IPS DF 6.9 (cell line): ENCODE measurements at regions not wholly inside any gene's neighbourhood (a gene's known extent, or its start where the extent isn't known, plus 50 kb on each side); places are given as distances from the start of the nearest gene placed in this dataset.

Experiments
- DNase-seq: peaks from one replicate; pipeline ENCODE4 v3.0.0-alpha.2; 2013; ENCODE audit warnings: low read depth, low spot score
- H3K27ac ChIP-seq: one replicate; pipeline ENCODE4 v1.5.1; 2013; ENCODE audit warnings: low read length, control low read depth
- H3K27me3 ChIP-seq: 2 replicates; pipeline ENCODE4 v1.6.1; 2013; ENCODE audit warnings: mild to moderate bottlenecking, low read length; ENCODE audit not compliant: control insufficient read depth, insufficient read depth
- H3K36me3 ChIP-seq: 2 replicates; pipeline ENCODE4 v1.6.1; 2013; ENCODE audit warnings: low read length; ENCODE audit not compliant: control insufficient read depth, insufficient read depth
- H3K4me1 ChIP-seq: 2 replicates; pipeline ENCODE4 v1.6.1; 2013; ENCODE audit warnings: low read length; ENCODE audit not compliant: control insufficient read depth, insufficient read depth
- H3K4me3 ChIP-seq: 2 replicates; pipeline ENCODE4 v1.5.1; 2013; ENCODE audit warnings: mild to moderate bottlenecking, low read length
- H3K9me3 ChIP-seq: 2 replicates; pipeline ENCODE4 v1.6.1; 2013; ENCODE audit warnings: low read length, inconsistent platforms; ENCODE audit not compliant: control insufficient read depth, insufficient read depth
- WGBS: extraction: QIAGEN DNeasy Blood & Tissue Kit; methylation state at CpG from one replicate; pipeline ENCODE4 v1.1.7; 2013; ENCODE audit warnings: mixed read lengths, missing lambda C conversion rate; ENCODE audit not compliant: insufficient read length, insufficient coverage; 5-methylcytosine and 5-hydroxymethylcytosine counted together

DNA sequence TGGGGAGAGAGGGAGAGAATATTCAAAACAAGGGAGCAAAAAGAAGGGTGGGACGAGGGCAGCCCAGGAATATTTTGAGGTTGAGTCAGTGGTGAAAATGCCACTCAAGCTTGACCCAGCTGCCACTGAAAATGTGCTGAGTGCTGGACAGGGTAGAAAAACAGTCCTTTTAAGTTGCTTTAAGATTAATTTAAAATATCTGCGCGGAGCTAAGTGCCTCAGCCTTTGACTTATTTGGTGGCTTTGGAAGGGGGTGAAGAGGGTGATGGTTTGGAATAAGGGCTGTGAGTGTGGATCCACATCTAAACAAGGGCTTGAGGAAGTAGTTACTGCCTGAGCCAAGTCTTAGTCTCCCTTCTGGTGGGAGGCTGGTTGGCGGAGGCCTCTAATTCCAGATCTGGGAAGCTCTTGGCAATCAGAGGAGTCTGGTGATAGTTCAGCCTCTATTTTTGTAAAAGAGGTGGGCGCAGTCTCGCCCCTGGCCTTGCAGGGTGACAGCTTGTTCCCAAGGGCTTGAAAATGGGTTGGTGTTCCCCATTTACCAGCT is 280.8 kb upstream of the ROPN1 start:
- H3K36me3 ChIP-seq: no peaks in the 10 kb centered on the region
- no peak overlapping the region for H3K4me3 ChIP-seq
- peaks cover 3% of the 10 kb centered on the region; the same call in 1 of the 2 replicates for H3K4me1 ChIP-seq
- no peaks in the 10 kb centered on the region for H3K9me3 ChIP-seq
- WGBS: no CpG with 5 or more reads among the region's 6 CpGs
- H3K27ac ChIP-seq: no peak overlapping the region
- no peak for DNase-seq
- no peaks in the 10 kb centered on the region for H3K27me3 ChIP-seq

DNA sequence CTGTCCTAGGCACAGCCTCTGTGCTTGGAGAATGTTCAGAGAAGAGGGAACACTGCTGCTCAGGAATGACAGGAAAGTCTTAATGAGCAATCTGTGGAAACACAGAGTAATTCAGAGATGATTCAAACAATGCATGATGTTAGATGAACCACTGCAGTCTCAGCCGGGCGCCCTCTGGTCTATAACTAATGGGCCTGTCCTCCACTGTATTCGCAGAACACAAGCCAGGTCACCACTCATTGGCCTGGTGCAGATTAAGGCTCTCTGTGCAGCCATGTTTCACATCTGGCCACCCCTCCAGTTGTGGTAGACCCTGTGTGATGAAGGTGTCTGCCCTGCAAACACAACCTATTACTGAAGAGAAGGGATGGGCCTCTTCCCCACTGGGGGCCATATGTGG is 281.7 kb upstream of the ROPN1 start:
- no peak overlapping the region for H3K27ac ChIP-seq
- H3K36me3 ChIP-seq: no peaks in the 10 kb centered on the region
- H3K9me3 ChIP-seq: no peaks in the 10 kb centered on the region
- peaks cover 3% of the 10 kb centered on the region; the same call in 1 of the 2 replicates for H3K4me1 ChIP-seq
- H3K4me3 ChIP-seq: no peak overlapping the region
- no peaks in the 10 kb centered on the region for H3K27me3 ChIP-seq
- no peak for DNase-seq
- no CpG with 5 or more reads among the region's 3 CpGs for WGBS

DNA sequence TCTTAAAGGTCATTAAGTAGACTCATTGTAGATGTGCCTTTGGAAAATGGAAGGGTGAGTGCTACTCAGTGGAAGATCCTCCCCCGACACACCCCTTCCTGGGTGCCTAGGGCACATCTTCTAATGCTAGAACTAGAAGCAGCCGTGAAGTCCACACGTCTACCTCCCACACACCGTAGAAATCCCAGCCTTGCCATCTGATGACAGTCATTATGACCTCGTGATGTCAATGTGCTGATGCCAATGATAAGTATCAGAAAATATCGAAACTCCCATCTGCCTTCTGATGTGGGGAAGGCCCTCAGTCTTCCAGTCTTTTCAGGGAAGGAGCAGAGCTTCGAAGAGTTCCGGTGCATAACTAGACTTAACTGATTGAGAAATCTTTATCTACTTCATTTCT is 282.1 kb upstream of the ROPN1 start:
- Histone ChIP-seq H3K4me1 (peaks cover 3% of the 10 kb centered on the region; the same call in 1 of the 2 replicates), H3K27me3 (no peaks in the 10 kb centered on the region), H3K36me3 (no peaks in the 10 kb centered on the region), H3K4me3 (no peak overlapping the region), H3K27ac (no peak overlapping the region), H3K9me3 (no peaks in the 10 kb centered on the region)
- DNase-seq: no peak
- no CpG with 5 or more reads among the region's 8 CpGs for WGBS

DNA sequence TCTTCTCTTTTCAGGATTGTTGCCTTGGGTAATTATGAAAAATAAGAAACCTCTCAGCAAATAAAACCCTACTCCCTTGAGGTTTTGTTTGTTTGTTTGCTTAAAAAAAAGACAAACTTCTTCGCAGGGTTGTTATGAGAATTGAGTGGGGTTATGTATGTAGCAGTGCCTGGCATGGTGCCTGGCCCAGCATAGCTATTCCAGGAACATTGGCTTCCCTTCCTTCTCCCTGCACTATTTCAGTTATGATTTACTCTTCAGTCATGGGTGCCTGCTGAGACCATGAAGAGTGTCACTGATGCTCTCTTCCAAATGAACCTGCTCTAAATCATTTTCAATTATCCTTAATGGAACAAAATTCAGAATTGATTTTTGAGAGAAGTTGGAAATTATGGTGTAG is 283.5 kb upstream of the ROPN1 start:
- no peaks in the 10 kb centered on the region for H3K27me3 ChIP-seq
- H3K4me1 ChIP-seq: peaks cover 3% of the 10 kb centered on the region; the same call in 1 of the 2 replicates
- H3K4me3 ChIP-seq: no peak overlapping the region
- H3K36me3 ChIP-seq: no peaks in the 10 kb centered on the region
- H3K27ac ChIP-seq: no peak overlapping the region
- DNase-seq: no peak
- no peaks in the 10 kb centered on the region for H3K9me3 ChIP-seq
- no CpG with 5 or more reads among the region's 1 CpG for WGBS

DNA sequence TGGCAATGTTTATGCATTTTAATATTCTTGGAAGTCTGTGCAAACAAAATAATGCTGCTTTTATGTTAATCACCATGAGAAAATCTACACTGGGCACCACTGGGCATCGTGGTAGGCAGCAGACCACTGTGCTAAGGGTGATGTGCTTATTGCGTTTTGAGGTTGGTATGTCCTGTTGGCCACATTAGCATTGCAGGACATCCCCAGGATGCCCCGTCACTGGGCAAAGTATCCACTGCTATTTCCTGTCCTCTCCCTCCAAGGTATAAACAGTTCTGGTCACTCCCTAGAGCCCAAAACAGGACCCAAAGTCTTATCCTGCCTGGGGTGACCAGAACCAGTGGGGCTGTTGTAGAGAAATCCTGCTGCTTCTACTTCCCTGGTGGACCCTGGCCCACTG is 284.2 kb upstream of the ROPN1 start:
- no peak for DNase-seq
- Histone ChIP-seq H3K4me3 (no peak overlapping the region), H3K27me3 (no peaks in the 10 kb centered on the region), H3K36me3 (no peaks in the 10 kb centered on the region), H3K27ac (no peak overlapping the region), H3K9me3 (no peaks in the 10 kb centered on the region), H3K4me1 (peaks cover 3% of the 10 kb centered on the region; the same call in 1 of the 2 replicates)
- WGBS: no CpG with 5 or more reads among the region's 3 CpGs

DNA sequence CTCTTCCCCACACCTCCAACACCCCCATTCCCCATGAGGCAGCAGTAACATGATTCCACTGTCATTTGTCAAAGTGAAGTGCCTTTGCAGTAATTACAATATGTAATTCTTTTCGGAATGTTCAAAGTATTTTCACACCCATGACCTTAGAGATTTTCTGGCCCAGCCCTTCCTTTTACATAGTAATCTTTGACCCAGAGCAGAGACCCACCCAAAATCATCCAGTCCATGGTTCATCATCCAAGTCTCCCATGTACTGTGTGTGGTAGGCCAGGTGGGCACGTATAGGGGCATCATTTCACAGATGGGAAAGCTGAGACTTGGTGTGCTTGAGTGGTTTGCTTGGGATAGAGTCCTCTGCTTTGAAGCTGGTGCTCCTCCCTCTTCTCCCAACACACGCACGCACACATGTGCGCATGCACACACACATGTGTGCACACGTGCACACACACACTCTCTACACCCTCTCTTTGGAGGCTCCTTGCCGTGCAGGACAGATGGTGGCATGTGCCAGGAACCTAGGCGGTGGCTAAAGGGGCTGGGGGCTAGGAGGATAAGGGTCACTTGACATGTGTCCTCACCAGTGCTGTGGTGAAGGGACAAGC is 284.7 kb upstream of the ROPN1 start:
- Histone ChIP-seq H3K4me3 (no peak overlapping the region), H3K9me3 (no peaks in the 10 kb centered on the region), H3K36me3 (no peaks in the 10 kb centered on the region), H3K27ac (no peak overlapping the region), H3K4me1 (peaks cover 3% of the 10 kb centered on the region; the same call in 1 of the 2 replicates), H3K27me3 (no peaks in the 10 kb centered on the region)
- DNase-seq: no peak
- no CpG with 5 or more reads among the region's 8 CpGs for WGBS

DNA sequence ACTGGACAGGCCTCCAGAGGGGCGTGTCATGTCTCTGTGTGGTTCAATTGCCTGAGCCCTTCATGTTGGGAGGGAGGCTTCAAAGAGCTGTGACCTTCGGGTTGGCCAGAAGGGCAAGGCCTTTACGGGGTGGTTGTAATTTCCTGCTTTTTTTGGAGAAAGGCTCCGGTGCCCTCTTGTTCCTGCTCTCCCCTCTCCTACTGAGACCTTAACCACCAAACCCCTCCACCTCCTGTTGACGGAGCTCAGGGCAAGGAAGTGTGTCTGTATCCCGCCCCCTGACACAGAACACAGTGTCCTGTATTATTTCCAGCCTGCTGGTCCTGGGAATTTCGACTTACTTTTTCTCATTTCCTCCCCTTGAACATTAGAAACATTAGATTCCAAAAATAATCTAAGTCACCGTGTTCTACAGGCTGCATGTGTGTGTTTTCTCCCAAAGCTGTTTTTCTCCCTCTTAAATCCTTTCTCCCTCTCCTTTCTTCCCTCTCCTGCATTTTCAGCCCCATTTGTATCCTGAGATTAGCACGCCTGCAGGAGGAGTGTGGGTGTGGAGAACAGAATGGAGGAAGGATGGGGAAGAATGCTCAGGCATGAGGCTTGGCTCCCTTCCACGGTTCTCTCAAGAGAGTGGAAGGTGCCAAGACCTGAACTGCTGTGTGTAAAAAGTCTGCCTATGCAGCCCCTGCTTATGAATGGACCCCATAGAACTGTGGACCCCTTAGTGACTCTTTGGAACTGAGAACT is 285.4 kb upstream of the ROPN1 start:
- H3K27ac ChIP-seq: no peak overlapping the region
- no CpG with 5 or more reads among the region's 10 CpGs for WGBS
- no peak overlapping the region for H3K4me3 ChIP-seq

DNA sequence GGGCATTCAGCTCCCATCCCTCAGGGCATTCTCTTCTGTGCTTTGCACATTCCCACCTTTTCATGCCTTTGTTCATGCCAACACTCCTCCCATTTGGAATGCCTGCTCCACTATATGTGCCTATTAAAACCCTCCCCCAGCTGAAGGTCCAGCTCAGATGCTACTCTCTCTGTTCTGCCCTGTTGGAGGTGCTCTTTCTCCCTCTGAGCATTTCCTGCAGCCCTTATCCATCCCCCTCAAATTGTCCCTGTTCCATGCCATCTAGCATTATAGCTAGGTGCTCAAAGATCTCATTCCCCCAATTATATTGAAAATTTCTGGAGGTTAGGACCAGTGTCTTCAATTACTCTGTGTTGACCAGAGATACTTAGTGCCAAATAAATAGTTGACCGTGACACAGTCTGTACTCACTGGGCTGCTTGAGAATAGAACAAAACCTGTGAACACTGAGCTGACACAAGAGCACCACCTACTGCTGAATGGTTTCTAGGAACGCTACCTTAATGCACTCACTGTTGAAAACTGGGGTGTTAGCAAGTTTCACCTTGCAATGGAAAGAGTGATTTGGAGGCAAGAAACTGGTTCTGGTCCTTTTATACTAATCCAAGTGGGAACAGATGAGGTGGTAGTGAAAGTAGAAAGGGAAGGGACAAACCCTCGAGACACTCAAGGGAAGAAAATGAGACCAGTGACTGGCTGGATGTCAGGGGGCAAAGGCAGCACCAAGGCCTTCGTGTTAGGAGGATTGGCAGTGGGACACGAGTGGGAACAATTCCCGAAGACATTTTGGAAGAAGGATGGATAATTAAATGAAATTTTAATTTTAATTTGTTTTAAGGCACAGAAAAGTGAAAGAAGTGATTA is 289.8 kb upstream of the ROPN1 start:
- H3K4me3 ChIP-seq: no peak overlapping the region
- H3K27ac ChIP-seq: no peak overlapping the region
- H3K27me3 ChIP-seq: no peaks in the 10 kb centered on the region
- DNase-seq: peak; percentile 25
- H3K4me1 ChIP-seq: peaks cover 3% of the 10 kb centered on the region; the same call in 1 of the 2 replicates
- H3K9me3 ChIP-seq: no peaks in the 10 kb centered on the region
- WGBS: 100% methylated on average over 1 of the region's 6 CpGs
- H3K36me3 ChIP-seq: no peaks in the 10 kb centered on the region

More for the DNA sequence above, 285.4 kb upstream of the ROPN1 start:
- DNase-seq: no peak
- Histone ChIP-seq H3K27me3 (no peaks in the 10 kb centered on the region), H3K4me1 (peaks cover 3% of the 10 kb centered on the region; the same call in 1 of the 2 replicates), H3K36me3 (no peaks in the 10 kb centered on the region), H3K9me3 (no peaks in the 10 kb centered on the region)

DNA sequence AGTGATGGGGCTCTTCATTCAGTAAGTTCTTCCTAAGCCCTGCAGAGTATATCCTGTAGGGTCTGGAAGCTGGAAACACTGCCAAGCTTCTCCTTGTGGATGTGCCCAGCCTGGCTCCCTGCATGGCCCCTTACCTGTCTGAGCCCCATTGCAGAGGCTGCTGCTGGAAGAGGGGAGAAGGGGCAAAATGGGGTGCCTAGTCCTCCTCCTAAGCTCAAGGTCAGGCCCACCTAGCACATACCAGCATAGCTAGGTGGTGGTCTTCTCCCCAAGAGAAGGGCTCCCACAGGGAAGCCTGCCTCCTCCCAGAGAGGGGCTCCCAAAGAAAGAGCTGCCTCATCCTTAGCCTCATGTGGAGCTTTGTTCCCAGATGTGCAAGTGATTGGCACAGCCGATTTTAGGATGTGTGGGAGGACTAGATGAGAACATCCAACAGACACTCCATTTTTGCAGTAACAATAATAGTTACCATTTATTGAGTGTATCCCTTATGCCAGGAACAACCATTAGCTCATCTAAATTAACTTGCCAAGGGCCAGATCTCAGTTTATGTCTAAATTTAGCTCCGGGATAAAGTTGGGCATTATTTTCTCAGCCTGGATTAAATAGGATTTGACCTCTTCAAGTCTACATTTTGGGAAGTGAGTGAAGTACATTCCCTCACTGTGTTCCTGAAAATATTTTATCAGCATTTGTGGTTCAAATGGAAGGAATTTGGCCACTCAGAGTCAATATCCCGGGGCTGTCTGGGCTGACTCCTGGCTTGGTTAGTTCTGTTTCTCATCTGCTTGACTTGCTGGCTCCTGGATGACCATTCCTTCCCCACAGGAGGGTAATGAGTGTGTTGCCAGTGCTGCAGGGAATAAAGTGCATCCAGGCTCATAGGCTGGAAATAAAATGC is 291.1 kb upstream of the ROPN1 start:
- no peak for DNase-seq
- no peaks in the 10 kb centered on the region for H3K27me3 ChIP-seq
- H3K4me1 ChIP-seq: no peaks in the 10 kb centered on the region
- no CpG with 5 or more reads among the region's 3 CpGs for WGBS
- no peak overlapping the region for H3K4me3 ChIP-seq
- H3K27ac ChIP-seq: no peak overlapping the region
- no peaks in the 10 kb centered on the region for H3K36me3 ChIP-seq
- no peaks in the 10 kb centered on the region for H3K9me3 ChIP-seq
